AG08396 (cell line): ENCODE measurements at regions not wholly inside any gene's neighbourhood (a gene's known extent, or its start where the extent isn't known, plus 50 kb on each side); places are given as distances from the start of the nearest gene placed in this dataset.

ENCODE experiments used
- DNase-seq: peaks from one replicate; pipeline ENCODE4 v3.0.0; 2012; ENCODE audit warnings: low spot score, mixed read lengths

DNA sequence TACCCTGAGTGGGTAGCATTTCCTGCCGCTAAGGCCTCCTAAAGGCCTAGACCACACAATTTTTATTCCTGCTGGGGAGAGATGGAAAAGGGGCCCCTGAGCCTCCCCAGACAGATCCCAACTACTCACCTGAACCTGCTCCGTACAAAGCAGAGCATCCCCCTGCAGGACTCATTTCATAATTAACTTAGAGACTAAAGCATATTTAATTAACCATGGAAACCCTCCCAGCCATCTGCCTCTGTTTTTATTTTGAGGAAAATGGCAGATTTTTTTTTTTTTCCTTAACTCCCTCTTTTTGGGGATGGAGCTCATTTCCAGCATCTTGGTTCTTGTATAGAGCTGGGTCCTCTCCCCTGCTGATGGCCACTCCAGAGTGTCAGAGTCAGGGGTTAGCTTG lies 96.5 kb upstream of the CRHR1 start:
- no peak for DNase-seq

DNA sequence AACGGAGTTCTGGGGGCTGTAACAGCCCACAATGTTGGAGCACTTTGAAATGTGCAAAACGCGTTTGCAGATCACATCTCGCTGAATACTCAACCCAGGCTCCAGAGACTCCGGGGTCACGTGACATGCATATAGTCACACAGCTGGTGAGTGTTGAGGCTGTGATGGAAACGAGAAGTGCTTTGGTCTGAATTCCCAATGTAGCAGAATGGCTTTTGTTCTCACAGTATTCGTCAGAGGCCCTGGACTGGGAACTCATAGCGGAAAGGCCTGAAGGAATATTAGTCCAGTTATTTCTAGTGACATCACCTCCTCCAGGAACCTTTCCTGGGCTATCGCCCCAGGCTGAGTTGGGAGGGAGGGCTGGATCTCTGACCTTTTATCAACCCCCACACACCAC lies 95.8 kb upstream of the CRHR1 start:
- DNase-seq = no peak

DNA sequence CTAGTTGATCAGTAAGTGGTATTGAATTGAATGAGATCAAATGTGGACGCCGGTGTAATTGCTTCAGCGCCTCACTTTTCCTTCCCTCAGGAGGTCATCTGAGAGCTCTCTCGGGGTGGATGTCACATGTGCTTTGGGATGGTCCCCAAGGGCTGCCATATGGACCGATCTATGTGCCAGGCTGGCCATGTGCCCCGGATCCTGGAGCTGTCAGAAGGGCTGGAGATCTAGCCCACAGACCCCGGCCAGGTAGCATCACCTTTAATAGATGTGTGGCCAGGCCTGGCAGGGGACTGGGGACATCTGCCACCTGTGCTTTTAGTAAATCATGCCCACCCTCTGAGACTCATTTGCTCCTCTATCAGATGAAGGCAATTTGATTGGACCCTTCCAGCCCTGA lies 95.3 kb upstream of the CRHR1 start:
- no peak for DNase-seq

DNA sequence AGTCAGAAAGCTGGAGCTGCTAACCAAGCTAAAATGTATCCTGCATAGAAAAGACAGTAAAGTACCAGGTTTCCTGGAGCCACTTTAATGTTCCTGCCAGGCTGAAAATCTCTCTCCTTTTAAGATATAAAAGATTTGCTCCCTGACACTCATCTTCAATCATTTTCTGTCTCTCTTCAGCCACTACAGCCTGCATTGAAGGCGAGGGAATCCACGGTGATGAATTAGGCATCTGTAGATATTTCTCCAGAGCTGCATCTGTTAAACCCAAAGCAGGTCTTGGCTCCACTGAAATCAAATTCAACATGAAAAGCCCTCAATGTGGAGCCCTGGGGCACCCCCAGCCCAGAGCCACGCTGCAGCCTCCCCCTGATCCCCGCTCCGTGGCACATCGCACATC lies 94.7 kb upstream of the CRHR1 start:
- no peak for DNase-seq

DNA sequence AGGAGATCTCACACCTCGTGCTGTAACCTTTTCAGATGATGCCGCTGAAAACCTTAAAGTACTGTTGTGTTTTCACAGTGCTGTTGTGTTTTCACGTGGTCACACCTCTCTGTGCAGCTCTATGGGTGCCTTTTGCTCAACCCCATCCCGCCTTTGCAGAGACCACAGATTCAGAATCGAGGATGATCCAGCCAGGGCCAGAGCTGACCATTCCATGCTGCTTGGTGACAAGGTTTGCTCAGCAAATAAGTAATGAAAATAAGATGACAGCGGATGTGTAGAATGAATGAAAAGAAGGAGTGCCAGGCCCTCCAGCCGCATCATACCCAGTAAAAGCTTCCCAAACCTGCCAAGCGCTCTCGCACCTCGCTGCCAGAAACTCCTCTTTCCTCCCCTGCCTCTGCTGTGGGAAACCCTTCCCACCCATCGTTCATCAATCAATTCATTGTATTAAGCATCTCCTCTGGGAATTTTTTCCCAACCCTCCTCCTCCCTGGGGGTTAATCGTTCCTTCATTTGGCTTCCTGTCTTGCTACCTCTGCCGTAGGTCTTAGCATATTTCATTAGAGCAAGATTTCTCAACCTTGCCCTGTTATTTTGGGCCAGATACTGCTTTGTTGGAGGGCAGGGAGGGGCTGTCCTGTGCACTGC lies 93.4 kb upstream of the CRHR1 start:
- no peak for DNase-seq

DNA sequence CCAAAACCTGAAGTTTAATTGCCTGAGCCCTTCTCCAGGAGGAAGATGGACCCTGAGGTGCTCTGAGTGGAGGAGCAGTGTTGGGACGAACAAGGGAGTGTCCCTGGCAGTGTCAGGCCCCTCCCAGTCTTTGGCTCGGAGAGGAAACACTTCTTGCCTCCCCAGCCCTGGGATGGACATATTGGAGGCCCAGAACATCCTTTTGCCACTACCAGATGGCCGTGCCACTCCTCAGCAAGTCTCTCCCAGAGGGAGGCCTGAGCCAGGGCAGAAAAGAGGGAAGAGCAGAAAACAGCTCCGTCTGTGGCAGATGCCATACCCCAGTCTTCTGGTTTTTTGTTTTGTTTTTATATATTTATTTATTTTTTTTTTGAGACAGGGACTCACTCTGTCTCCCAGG lies 91.5 kb upstream of the CRHR1 start:
- DNase-seq = no peak

DNA sequence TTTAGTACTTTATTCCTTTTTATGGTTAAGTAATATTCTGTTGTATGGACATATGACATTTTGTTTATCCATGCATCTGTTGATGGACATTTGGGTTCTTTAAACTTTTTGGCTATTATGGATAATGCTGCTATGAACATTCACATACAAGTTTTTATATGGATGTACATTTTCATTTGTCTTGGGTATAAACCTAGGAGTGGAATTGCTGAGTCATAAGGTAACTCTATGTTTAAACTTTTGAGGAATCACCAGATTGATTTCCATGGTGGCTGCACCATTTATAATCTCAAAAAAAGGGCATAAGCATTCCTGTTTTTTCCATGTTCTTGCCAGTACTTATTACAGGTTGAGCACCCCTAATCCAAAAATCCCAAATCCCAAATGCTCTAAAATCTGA lies 90.3 kb upstream of the CRHR1 start:
- DNase-seq = no peak

DNA sequence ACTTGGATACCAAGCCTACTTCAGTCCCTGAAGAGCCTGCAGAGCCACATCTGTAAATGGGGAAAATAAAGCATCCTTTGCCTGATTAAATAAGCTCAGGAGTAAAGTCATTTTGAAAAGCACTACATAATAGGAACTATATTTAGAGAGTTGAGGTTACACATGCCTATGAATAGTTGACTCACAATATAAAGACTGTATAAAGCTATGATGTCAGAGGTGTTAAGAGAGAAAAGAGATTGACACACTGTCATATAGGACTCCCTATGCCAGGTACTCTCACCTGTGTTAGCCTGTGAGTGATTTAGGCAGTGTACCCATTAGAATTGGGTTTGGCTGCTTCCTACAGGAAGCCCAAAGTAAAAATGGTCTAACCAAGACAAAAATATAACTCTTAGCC lies 87.7 kb upstream of the CRHR1 start:
- no peak for DNase-seq

DNA sequence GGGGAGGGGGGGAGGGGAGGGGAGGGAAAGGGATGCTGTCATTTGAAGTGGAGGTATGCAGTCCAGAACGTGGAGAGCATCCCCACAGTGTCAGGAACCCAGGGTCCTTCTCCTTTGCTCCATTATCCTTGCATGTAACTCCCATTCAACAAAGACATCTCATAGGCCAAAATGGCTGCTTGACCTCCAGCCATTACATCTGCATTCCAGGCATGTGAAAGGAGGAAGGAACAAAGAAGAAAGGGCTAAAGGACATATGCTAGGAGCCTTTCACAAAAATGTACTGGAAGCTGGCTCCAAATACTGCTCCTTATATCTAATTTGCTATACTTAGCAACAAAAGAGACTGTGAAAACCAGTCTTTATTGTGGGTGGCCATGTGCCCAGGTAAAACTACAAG lies 87.0 kb upstream of the CRHR1 start:
- DNase-seq = no peak

DNA sequence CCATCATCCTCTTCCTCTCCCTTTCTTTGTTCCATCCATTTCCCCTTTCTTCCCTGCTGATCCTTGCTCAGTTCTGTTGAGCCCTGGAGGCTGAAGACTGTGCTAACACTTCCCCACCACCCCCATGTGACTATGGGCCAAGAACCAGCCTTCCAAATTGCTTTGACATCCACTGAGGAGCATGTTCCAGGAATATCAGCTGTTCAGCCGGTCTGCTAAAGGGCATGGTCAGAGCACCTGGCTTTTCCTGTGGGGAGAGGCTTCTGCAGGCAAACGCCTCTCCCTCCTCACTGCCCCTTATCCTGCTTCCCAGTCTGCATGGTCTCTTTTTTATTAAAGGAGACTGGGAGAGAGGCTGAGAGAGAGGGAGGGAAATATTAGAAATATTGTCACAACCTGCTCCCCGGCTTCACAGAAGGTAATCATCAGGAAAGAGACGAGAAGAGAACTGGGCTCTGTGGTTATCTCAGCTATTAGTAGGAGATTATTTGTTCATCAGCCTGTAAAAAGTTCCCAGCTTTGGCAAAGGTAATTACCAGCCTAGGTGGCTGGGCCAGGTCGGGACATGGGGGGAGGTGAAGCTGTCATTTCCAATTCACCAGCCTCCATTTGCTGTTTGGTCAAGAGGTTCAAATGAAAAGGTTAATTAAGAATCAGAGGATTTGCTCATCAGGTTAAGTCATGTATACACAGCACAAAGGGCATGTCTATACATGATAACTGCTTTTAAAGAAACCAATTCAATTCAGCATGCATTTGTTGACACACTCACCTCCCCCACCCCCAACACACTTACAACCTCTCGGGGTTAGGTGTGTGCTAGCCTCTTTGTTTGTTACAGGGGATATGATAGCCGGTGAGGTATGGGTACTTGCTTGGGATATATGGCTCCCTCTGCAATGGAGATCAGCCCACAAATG lies 83.7 kb upstream of the CRHR1 start:
- no peak for DNase-seq

DNA sequence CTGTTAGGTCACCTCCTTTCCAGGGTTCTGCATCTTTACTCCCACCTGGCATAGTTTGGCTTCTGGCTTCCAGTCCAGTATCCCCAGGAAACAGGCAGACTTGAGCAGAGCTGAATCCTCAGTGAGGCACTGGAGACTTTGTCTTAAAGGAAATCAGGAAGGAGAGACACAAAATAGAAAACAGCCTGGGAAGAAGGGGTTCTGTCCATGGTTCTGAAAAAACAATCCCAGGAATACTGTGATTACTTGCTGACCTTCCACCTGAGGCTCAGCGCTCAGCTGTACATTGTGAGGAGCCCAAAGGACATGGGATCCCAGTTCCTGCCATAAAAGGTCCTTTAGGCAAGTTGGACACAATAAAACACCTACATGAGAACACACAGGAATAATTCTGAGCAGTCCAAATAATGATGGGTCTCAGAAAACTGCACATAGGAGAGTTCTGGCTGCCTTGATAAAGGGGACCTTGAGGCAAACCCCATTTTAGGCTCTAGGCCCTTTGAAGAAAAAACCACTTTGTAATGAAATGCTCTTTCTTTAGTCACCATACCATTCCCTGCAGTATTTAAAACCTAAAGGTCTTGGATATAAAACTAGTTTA lies 81.4 kb upstream of the CRHR1 start:
- DNase-seq = peak; percentile 33

DNA sequence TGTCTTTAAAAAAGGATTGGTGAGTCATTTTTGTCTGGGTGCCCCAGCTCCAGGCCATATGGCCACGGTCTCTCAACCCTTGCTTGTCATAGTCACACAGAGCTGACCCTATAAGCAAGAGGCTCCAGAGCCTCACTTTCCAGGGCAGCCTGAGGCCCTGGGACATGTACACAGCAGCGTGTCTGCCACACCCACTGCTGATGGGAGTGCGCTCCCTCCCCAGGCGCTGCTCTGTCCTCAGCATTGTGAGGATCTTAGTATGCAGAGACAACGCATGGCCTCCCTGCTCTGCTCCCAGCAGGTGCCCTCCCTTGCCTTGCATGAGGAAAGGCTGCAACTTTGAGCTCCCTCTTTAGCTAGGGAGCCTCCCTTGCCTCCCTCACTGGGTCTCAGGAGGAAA lies 80.8 kb upstream of the CRHR1 start:
- no peak for DNase-seq

DNA sequence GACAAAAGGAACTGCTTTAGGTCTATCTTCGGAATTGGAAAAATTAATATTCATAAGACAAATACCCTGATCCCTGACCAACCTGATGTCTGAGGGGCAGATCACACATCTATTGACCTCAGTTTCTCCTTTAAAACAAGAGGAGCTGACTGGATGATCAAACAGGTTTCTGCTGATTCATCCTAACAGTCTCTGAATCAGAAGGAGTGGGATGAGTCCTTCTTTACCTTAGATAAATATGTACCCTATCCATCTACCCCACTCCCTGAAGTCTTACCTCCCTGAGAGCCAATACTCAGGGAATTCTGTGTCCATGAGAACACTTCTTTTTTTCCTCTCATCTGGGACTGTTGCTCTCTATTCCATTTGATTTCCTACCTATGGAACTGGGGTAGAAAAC lies 80.3 kb upstream of the CRHR1 start:
- DNase-seq = no peak

DNA sequence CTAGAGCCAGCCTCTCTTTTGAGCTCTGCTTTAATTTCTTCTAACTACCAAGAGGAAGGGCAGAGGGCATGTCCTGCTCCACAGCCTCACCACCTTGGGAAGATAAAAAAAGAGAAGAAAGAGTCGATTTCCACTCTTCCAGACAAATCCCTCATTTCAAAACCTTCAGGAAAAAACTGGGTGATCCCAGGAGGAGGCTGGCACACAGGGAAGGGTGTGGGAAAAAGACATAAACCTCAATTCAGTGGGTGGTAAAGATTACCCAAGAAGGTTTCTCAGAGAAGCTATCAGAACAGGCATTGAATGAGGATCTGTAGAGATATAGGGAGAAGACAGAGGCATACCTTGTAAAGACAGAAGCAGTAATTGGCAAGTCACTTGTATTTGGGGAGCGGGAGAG lies 79.9 kb upstream of the CRHR1 start:
- DNase-seq = no peak

DNA sequence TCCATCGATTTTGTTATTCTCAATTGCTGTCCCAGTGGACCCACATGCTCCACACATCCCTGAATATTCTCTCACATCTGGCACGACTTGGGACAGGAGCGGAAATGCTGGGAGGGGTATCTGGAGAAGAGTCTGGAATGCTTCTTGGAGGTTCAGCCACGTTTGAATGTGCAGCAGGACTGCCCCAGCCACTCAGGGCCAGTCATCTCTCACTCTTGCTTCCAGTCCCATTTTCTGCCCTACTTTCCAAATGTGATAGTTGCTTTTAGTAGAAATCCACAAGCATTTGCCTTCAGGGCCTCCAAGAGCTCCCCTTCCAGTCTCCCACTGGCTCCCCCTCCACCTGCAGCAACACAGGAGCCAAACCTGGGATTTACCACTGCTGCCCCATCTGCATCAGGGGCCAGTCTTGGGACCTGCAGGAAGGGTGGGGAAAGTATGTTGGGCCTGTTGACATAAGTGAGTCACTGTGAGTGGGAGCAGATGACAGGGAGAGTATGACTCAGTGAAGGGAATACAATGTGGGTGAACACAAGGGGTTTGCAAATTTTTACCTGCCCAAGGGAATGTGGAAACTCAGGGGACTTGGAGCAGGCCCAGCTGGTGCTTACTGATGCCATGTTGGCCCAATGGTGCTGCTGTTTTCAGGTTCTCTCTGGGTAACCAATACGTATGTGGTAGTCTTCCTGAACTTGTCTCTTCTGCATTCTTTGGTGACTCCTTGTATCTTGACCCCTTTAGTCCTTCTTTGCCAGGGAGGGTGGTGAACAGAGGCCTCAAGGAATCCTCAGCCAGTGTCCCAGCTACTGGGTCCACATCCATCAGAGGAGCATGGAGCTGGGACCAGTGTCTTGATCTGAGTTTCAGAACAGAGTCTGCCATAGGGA lies 78.8 kb upstream of the CRHR1 start:
- no peak for DNase-seq

DNA sequence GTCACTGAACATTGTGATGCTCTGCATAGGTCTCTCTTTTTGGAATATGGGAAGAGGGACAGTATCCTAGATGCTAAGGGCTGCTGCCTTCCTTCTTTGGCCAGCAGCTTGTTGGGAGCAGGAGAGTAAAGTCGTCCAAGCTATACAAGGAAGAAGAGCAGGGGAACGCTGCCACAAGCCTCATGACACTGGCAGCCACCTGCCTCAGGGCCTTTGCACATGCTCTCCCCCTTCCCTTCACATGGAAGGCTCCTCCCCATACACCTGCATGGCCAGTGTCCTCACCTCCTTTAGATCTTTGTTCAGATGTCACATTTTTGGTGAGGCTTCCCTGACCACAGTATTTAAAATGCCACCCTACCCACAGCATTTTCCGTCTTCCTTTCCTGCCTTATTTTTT lies 78.1 kb upstream of the CRHR1 start:
- no peak for DNase-seq

DNA sequence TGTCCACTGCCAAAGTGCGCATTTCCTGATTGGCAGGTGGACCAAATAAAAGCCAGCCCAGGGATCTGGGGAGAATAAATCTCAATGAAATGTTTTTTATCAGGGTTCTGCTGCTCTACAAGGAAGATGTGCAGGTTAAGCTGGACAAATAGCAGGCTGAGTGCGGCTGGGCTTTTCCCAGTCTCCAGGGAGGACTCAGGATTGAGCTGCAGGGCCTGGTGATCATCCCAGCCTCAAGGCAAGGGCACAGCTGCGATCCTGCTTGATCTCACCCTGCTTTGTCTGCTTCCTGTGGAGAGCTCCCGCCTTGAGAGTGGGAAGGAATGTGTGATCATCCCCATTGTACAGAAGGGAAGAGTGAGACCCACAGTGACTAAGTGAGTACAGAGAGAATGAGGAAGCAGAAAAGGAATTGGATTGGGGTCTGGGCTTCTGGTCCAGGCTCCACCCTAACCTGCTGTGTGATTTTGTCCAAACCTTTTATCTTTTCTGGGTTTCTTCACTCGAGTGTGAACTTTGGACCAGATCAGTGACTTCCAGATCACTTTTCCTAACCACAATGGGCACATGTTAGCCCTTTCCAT lies 75.3 kb upstream of the CRHR1 start:
- no peak for DNase-seq

DNA sequence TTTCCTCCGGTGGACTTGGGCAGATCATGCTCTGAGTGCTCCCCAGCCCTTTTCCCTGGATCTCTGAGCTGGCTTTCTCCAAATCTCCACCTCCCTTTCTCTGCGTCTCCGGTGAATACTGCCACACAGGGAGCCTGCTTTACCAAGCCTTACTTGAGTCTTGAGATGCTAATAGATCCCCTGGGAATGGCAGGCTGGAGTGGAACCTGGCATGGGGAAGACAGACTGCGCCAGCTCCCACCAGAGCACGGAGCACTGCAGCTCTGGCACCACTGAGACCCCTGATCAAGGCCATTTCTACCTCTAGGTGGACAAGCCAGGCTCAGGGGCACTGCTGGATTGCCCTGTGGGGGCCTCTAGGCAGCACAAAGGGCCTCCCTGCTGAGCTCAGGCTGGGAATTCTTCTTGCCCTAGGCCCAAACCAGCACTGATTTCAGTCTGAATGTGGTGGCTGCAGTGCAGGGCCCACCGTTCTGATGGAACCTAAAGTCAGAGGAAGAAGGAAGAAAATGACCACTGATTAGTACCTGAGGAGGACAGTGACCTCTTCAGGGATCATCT lies 74.3 kb upstream of the CRHR1 start:
- DNase-seq = no peak

DNA sequence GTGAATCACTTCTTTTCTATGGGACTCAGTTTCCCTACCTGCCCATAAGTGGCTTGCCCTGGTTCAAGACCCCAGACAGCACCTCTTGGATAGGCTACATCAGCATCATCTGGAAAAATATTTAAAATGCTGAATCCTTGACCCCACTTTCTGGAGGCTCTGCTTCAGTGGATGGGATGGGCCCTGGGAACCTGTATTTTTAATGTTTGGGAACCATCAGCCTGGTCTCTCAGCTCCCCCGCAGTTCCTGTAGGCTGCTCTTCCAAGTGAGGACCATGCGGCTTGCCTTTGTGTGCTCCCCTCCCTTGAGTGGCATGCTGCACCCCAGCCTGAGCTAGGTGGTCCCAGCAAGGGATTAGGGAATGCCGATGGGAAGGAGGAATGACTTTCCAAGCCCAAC lies 68.3 kb upstream of the CRHR1 start:
- DNase-seq = no peak

DNA sequence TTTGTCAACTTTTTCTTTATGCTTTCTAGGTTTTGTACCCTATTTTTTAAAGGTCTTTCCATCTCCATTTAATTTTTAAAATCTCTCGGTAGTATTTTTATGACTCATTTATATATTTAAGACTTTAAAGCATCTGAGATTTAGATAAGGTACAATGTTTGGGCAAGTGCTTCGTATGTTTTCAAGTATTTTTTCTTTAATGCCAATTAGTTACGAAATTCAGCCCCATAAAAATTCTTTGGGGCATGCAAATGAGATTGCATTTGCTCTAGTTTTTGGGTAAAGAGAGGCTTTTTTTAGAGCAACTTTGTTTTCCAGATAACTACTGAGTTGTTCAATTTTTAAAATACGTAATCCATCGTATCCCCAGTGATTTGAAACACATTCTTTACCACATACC lies 65.3 kb upstream of the CRHR1 start:
- no peak for DNase-seq

DNA sequence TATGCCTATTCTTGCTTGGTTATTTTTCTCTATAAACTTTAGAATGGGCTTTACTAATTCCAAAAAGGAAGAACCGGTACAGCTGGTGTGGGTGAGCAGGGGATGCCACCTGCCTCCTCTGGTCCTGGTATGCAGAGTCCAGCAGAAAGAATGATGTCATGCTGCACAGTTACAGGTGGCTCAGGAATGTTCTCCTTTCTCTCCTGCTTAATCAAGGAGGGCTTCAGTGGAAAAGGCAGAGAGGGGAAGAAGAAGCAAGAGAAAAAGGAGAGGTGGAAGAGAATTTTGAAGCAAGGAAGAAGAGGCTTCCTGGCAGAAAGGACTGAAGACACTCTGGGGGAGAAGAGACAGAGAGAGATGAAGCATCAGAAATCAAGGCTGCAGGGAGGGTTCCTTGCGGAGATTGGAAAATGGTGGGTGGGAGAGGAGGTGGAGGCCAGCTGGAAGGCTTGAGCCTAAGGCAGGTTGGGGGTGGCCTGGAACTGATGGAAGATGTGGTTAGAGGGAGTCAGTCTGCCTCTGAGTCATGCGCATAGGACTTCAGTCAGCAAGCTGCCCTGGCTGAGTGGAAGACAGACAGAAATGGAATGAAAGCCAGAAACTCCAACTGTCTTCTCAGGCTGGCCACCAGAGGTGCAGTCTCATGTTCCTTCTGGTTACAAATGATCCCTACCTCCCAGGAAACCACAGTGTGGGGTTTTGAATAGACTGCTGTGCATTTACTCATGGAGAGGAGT lies 64.6 kb upstream of the CRHR1 start:
- DNase-seq = peak; percentile 83
